ENCODE measurements at regions not wholly inside any gene's neighbourhood (a gene's known extent, or its start where the extent isn't known, plus 50 kb on each side); places are given as distances from the start of the nearest gene placed in this dataset.

- no peak for TF ChIP-seq GATA2 (IDR thresholded peaks at IDR 0.05; ENCODE audit: low read depth, low read length)
- TF ChIP-seq GATA3 (IDR thresholded peaks at IDR 0.05; ENCODE audit: low read depth, low read length) = no peak
These were observed 701.3 kb upstream of the KLHL1 start for GRCh38 chr13:70809588-70809987.
